ENCODE measurements at regions not wholly inside any gene's neighbourhood (a gene's known extent, or its start where the extent isn't known, plus 50 kb on each side); places are given as distances from the start of the nearest gene placed in this dataset.

DNA sequence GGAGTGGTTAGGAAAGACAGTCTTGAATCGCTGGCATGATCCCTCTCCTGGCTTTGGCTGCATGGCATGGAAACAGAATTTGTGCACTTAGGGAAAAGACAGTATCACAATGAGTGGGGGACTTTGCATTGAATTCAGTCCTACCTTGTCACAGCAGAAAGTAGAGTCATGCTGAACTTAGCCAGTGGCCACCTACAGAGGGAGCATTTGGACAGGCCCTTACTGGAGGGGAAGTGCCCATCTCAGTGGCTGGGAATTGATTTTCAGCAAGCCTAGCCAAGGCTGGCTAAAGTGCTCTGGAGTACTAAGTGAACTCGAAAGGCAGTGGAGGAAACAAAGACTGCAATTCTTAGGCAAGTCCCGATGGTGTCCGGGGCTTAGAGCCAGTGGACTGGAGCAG is 364.3 kb upstream of the TOM1L1 start:
- Histone ChIP-seq H3K4me3 (ENCODE audit: control insufficient read depth in 2 of 3, extremely low read depth in 1 of 3, insufficient read depth in 2 of 3, low read depth in 1 of 3, low read length in 3 of 3) (no peak overlapping the region), H2AFZ (ENCODE audit: control insufficient read depth, low read length) (no peak overlapping the region), H4K20me1 (ENCODE audit: control insufficient read depth, extremely low read depth, insufficient read depth, low read length) (no peaks in the 10 kb centered on the region), H3K9me1 (ENCODE audit: control insufficient read depth, extremely low read depth, insufficient read depth, low read length) (no peaks in the 10 kb centered on the region), H3K9me3 (ENCODE audit: control insufficient read depth, low read depth, low read length) (no peaks in the 10 kb centered on the region), H3K27ac (ENCODE audit: control insufficient read depth, insufficient read depth, low read length) (no peak overlapping the region), H3K9ac (ENCODE audit: control insufficient read depth, extremely low read depth, insufficient read depth, low read length) (no peak overlapping the region), H3K4me2 (ENCODE audit: control insufficient read depth, extremely low read depth, insufficient read depth, low read depth, low read length) (no peak overlapping the region), H3K36me3 (ENCODE audit: control insufficient read depth in 2 of 2, extremely low read depth in 1 of 2, insufficient read depth in 2 of 2, low read length in 2 of 2) (no peaks in the 10 kb centered on the region), H3K4me1 (ENCODE audit: control insufficient read depth, extremely low read depth, insufficient read depth, low read length) (no peaks in the 10 kb centered on the region), H3K79me2 (ENCODE audit: control insufficient read depth, insufficient read depth, low read length) (no peaks in the 10 kb centered on the region), H3K27me3 (ENCODE audit: control insufficient read depth, extremely low read depth, insufficient read depth, low read length) (no peaks in the 10 kb centered on the region)
- no peak for FAIRE-seq
- no peak for DNase-seq (ENCODE audit: low read depth, low spot score)
- TF ChIP-seq, protein P1, sequence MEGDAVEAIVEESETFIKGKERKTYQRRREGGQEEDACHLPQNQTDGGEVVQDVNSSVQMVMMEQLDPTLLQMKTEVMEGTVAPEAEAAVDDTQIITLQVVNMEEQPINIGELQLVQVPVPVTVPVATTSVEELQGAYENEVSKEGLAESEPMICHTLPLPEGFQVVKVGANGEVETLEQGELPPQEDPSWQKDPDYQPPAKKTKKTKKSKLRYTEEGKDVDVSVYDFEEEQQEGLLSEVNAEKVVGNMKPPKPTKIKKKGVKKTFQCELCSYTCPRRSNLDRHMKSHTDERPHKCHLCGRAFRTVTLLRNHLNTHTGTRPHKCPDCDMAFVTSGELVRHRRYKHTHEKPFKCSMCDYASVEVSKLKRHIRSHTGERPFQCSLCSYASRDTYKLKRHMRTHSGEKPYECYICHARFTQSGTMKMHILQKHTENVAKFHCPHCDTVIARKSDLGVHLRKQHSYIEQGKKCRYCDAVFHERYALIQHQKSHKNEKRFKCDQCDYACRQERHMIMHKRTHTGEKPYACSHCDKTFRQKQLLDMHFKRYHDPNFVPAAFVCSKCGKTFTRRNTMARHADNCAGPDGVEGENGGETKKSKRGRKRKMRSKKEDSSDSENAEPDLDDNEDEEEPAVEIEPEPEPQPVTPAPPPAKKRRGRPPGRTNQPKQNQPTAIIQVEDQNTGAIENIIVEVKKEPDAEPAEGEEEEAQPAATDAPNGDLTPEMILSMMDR (optimal IDR thresholded peaks at IDR 0.05 in 1 of 3, IDR thresholded peaks at IDR 0.05 in 1 of 3, conservative IDR thresholded peaks at IDR 0.05 in 1 of 3; ENCODE audit: extremely low read depth in 1 of 3, insufficient read depth in 2 of 3, low read length in 3 of 3), result no peak
- TF ChIP-seq EZH2 (IDR thresholded peaks at IDR 0.05; ENCODE audit: low read length), result no peak
- dilution Hi-C loops (cut with MboI; ENCODE audit: extremely low pct_ligation_motif_present, low sequenced_read_pairs), result no loop called here

DNA sequence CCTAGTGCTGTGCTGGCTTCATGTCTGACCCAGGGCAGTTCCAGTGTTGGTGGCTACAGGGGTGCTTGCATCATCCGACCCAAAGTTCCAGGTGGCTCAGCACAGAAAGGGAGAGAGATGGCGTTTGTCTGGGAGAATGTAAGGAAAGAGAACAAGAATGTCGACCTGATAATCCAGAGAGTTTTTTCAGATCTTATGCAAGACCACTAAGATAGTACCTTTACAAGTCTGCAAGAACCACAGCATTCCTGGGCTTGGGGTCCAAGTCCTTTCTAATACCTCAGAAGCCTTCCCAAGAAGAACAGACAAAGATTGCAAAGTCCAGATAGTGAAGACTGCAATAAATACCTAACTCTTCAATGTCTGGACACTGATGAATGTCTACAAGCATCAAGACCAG is 363.0 kb upstream of the TOM1L1 start:
- Histone ChIP-seq H2AFZ (ENCODE audit: control insufficient read depth, low read length) (no peak overlapping the region), H3K9me3 (ENCODE audit: control insufficient read depth, low read depth, low read length) (no peaks in the 10 kb centered on the region), H4K20me1 (ENCODE audit: control insufficient read depth, extremely low read depth, insufficient read depth, low read length) (no peaks in the 10 kb centered on the region), H3K27me3 (ENCODE audit: control insufficient read depth, extremely low read depth, insufficient read depth, low read length) (no peaks in the 10 kb centered on the region), H3K36me3 (ENCODE audit: control insufficient read depth in 2 of 2, extremely low read depth in 1 of 2, insufficient read depth in 2 of 2, low read length in 2 of 2) (no peaks in the 10 kb centered on the region), H3K9me1 (ENCODE audit: control insufficient read depth, extremely low read depth, insufficient read depth, low read length) (no peaks in the 10 kb centered on the region), H3K9ac (ENCODE audit: control insufficient read depth, extremely low read depth, insufficient read depth, low read length) (no peak overlapping the region), H3K4me1 (ENCODE audit: control insufficient read depth, extremely low read depth, insufficient read depth, low read length) (no peaks in the 10 kb centered on the region), H3K79me2 (ENCODE audit: control insufficient read depth, insufficient read depth, low read length) (no peaks in the 10 kb centered on the region), H3K27ac (ENCODE audit: control insufficient read depth, insufficient read depth, low read length) (no peak overlapping the region), H3K4me2 (ENCODE audit: control insufficient read depth, extremely low read depth, insufficient read depth, low read depth, low read length) (no peak overlapping the region), H3K4me3 (ENCODE audit: control insufficient read depth in 2 of 3, extremely low read depth in 1 of 3, insufficient read depth in 2 of 3, low read depth in 1 of 3, low read length in 3 of 3) (no peak overlapping the region)
- DNase-seq (ENCODE audit: low read depth, low spot score) (no peak), FAIRE-seq (no peak)
- TF ChIP-seq, protein P1 (optimal IDR thresholded peaks at IDR 0.05 in 1 of 3, IDR thresholded peaks at IDR 0.05 in 1 of 3, conservative IDR thresholded peaks at IDR 0.05 in 1 of 3; ENCODE audit: extremely low read depth in 1 of 3, insufficient read depth in 2 of 3, low read length in 3 of 3), result no peak
- TF ChIP-seq EZH2 (IDR thresholded peaks at IDR 0.05; ENCODE audit: low read length), result no peak
- dilution Hi-C loops (cut with MboI; ENCODE audit: extremely low pct_ligation_motif_present, low sequenced_read_pairs), result no loop called here
